ENCODE measurements at regions not wholly inside any gene's neighbourhood (a gene's known extent, or its start where the extent isn't known, plus 50 kb on each side); places are given as distances from the start of the nearest gene placed in this dataset.

DNA sequence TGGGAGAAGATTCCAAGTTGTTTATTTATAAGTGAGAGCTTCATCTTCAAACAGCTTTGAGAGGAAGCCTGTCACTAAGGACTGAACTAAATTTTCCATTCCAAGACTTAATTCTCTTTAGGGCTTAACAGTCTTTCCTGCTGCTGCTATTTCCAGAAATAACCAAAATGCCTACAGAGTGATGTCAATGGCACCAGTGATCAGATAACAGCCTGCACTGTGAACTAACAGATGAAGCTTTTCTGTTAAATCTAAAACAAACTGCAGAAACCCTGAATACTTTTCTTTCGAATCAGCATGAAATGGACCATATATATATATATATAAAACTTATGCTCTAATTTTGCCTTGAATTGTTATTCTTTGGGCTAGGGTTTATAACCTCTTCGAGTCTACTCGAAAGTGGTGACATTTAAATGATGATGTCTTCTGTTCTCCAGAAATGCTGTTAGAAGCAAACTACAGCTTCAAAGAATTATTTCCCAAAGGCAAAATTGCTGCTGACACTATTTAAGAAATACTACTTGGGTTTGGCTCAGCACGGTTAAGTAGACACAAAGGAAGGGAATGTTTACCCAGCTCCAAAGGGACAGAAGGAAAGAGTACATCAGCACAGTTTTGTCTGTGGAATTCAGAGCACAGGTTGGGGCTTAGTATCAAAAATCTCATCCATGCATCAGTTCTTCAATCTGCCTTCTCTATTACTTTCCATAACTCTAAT is 238.5 kb upstream of the LRRN1 start:
- TF ChIP-seq, protein P1, sequence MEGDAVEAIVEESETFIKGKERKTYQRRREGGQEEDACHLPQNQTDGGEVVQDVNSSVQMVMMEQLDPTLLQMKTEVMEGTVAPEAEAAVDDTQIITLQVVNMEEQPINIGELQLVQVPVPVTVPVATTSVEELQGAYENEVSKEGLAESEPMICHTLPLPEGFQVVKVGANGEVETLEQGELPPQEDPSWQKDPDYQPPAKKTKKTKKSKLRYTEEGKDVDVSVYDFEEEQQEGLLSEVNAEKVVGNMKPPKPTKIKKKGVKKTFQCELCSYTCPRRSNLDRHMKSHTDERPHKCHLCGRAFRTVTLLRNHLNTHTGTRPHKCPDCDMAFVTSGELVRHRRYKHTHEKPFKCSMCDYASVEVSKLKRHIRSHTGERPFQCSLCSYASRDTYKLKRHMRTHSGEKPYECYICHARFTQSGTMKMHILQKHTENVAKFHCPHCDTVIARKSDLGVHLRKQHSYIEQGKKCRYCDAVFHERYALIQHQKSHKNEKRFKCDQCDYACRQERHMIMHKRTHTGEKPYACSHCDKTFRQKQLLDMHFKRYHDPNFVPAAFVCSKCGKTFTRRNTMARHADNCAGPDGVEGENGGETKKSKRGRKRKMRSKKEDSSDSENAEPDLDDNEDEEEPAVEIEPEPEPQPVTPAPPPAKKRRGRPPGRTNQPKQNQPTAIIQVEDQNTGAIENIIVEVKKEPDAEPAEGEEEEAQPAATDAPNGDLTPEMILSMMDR (IDR thresholded peaks at IDR 0.05; ENCODE audit: low read length, missing control alignments) = no peak
- no peak overlapping the region for H3K4me3 ChIP-seq (replicated peaks; ENCODE audit: low read depth, low read length)
- no peak for DNase-seq (ENCODE audit: low read depth)

DNA sequence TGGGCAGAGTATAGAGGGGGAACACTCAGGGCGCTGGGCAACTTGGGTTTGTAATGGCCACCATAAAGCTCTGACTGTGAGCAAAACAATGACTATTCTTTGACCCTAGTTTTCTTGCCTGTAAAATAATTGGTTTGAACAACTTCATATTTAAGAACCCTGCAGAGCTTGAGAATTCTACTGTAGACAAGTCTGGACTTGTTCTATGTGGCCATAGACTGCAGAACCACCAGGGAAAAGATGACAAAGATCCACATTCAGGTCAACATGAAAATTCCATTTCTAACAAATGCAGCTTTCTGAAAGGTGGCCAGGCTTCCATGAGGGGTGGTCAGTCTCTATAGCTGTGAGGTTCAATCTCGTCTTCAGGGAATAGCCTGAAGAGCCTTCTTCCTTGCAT is 239.4 kb upstream of the LRRN1 start:
- DNase-seq (ENCODE audit: low read depth) = no peak
- TF ChIP-seq, protein P1 (IDR thresholded peaks at IDR 0.05; ENCODE audit: low read length, missing control alignments) = no peak
- no peak overlapping the region for H3K4me3 ChIP-seq (replicated peaks; ENCODE audit: low read depth, low read length)

DNA sequence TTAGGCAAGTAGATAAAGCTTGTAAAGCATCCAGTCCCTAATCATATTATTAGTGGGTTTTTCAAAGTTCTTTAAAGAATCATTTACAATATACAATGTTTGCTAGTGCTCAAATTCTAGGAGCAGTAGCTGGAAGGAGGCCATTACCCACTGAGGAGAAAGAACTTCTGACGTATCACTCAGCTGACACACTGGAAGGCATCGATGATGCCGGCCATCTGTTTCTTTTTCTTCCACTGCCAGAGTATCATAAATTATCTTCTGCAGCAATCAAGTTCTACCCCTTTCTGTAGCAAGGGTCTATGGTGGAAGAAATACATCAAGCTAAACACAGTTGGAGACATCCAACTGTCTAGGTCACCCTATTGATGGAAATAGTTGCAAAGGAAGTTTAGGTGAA is 243.2 kb upstream of the LRRN1 start:
- TF ChIP-seq, protein P1 (IDR thresholded peaks at IDR 0.05; ENCODE audit: low read length, missing control alignments) = no peak
- no peak for DNase-seq (ENCODE audit: low read depth)
- H3K4me3 ChIP-seq (replicated peaks; ENCODE audit: low read depth, low read length) = no peak overlapping the region

DNA sequence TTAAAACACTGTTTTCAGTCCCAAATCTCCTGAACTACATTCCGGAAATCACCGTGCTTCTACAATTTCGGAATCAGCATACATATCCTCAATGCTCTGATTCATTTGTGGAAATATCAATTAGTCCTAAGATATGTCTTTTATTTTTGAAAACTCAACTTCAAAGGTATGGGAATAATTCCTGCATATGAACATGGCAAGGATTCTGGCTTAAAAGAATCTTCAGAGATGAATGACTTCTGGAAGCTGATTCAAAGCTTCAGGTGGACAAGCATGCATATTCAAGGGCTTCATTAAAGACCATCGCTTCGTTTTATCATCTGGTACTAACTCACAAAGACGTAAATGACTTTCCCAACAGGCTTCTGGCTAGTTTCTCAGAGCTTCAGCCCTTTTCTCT is 246.0 kb upstream of the LRRN1 start:
- no peak overlapping the region for H3K4me3 ChIP-seq (replicated peaks; ENCODE audit: low read depth, low read length)
- TF ChIP-seq, protein P1 (IDR thresholded peaks at IDR 0.05; ENCODE audit: low read length, missing control alignments) = no peak
- no peak for DNase-seq (ENCODE audit: low read depth)

DNA sequence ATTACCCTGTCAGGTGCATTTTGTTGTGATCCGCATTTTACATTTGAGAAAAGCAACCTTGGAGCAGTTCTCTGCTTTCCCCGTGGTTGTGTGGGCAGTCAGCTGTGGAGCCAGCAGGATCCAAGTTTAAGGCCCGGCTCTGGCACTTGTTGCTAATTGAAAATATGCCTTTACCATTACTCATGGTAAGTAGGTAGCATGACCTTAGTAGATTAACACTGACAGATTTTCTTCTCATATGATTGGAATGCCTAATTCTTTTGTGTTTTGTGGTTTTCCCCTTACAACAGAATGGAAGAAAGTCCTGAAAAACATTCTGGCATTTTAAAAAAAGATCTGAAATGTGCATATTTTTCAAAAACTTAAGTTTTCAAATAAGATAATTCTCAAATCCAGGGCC is 246.5 kb upstream of the LRRN1 start:
- H3K4me3 ChIP-seq (replicated peaks; ENCODE audit: low read depth, low read length) = no peak overlapping the region
- peak; percentile 1 for DNase-seq (ENCODE audit: low read depth)
- TF ChIP-seq, protein P1 (IDR thresholded peaks at IDR 0.05; ENCODE audit: low read length, missing control alignments) = no peak

DNA sequence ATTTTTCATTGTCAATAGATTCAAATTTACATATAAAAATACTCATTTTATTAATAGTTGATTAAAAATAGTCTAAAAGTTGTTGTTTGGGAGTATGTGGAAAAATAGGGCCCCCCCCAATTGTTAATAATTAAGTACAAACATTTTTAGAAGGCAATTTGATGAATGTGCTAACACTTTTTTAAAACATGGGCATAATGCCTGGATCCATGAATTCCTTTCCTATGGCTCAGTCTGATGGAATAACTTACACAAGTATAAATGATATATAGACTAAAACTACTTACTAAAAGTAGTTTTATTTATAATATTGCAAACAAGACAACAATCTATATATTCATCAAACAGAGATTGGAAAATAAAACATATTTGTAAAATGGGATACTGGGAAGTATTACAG is 247.2 kb upstream of the LRRN1 start:
- DNase-seq (ENCODE audit: low read depth) = no peak
- TF ChIP-seq, protein P1 (IDR thresholded peaks at IDR 0.05; ENCODE audit: low read length, missing control alignments) = no peak

DNA sequence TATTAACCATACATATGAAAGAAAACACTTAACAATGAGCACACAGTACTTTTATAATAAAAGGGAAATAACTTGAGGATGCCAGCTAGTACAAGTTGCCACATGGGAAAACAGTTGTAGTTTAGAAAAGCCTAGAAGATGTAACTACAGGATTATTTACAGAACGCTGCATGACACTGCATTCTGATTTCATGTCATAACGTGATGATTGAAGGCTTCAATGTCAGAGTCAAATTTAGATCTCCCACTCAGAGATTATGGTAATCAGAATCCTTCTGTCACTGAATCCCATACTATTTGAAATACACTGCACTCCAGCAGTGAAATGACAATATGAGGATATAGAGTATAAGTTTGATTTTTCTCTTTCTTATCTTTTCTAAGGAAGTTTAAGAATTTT is 253.9 kb upstream of the LRRN1 start:
- TF ChIP-seq, protein P1 (IDR thresholded peaks at IDR 0.05; ENCODE audit: low read length, missing control alignments) = no peak
- H3K4me3 ChIP-seq (replicated peaks; ENCODE audit: low read depth, low read length) = no peak overlapping the region
- DNase-seq (ENCODE audit: low read depth) = no peak

More for the DNA sequence above, 247.2 kb upstream of the LRRN1 start:
- H3K4me3 ChIP-seq (replicated peaks; ENCODE audit: low read depth, low read length) = no peak overlapping the region
